Ishikawa (cell line): ENCODE measurements at regions not wholly inside any gene's neighbourhood (a gene's known extent, or its start where the extent isn't known, plus 50 kb on each side); places are given as distances from the start of the nearest gene placed in this dataset.

Source experiments
- CEBPB ChIP-seq: IDR thresholded peaks from 2 replicates; pipeline ENCODE4 v1.6.1; 2012
- CREB1 ChIP-seq: IDR thresholded peaks from 2 replicates; pipeline ENCODE4 v1.6.1; 2012; ENCODE audit warnings: low read depth
- EGR1 ChIP-seq: IDR thresholded peaks from 2 replicates; pipeline ENCODE4 v1.6.1; 2012
- EP300 ChIP-seq: IDR thresholded peaks from 2 replicates; pipeline ENCODE4 v1.6.1; 2012; ENCODE audit warnings: borderline replicate concordance
- FOXM1 ChIP-seq: IDR thresholded peaks from 2 replicates; pipeline ENCODE4 v1.6.1; 2012; ENCODE audit warnings: low read depth, borderline replicate concordance
- NFIC ChIP-seq: IDR thresholded peaks from 2 replicates; pipeline ENCODE4 v1.6.1; 2012
- RAD21 ChIP-seq: IDR thresholded peaks from 2 replicates; pipeline ENCODE4 v1.6.1; 2012; ENCODE audit warnings: low read depth
- TAF1 ChIP-seq: IDR thresholded peaks from 2 replicates; pipeline ENCODE4 v1.6.1; 2012; ENCODE audit warnings: low read depth, mild to moderate bottlenecking
- TCF12 ChIP-seq: IDR thresholded peaks from 2 replicates; pipeline ENCODE4 v1.6.1; 2012; ENCODE audit warnings: low read depth
- TEAD4 ChIP-seq: IDR thresholded peaks from 2 replicates; pipeline ENCODE4 v1.6.1; 2012
- YY1 ChIP-seq: IDR thresholded peaks from 2 replicates; pipeline ENCODE4 v1.6.1; 2012; ENCODE audit warnings: low read depth
- ZBTB7A ChIP-seq: IDR thresholded peaks from 2 replicates; pipeline ENCODE4 v1.6.1; 2012; ENCODE audit warnings: low read depth
- TF ChIP-seq, protein P1 (sequence below): IDR thresholded peaks from 2 replicates; pipeline ENCODE4 v1.6.1; 2012
- TF ChIP-seq, protein P2 (sequence below): IDR thresholded peaks from 2 replicates; pipeline ENCODE4 v1.6.1; 2012
- TF ChIP-seq, protein P3 (sequence below): IDR thresholded peaks from 2 replicates; pipeline ENCODE4 v1.6.1; 2012; ENCODE audit warnings: low read depth, mild to moderate bottlenecking

DNA sequence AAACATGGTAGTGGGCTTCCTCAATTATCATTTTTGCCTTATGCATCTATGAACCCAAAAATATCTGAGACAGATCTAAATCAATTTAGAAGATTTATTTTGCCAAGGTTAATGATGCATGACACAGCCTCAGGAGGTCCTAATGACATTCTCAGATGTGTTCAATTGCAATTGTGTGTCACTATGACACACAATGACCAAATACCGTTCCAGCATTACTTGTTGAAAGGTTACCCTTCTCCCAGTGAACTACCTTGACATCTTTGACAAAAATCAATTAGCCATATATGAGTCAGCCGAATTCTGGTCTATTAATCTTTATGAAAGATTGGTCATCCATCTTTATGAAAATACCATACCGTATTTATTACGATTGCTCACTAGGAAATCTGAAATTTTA is 592.5 kb upstream of the GJE1 start:
- TF ChIP-seq ZBTB7A (no peak), EGR1 (no peak), CEBPB (peak; percentile 52; the same call in 1 of the 2 replicates), TCF12 (peak; percentile 96), NFIC (peak; percentile 88), EP300 (peak; percentile 96), TAF1 (no peak), RAD21 (peak; percentile 16; the same call in 1 of the 2 replicates), CREB1 (peak; percentile 66), YY1 (no peak), TEAD4 (peak; percentile 90), FOXM1 (peak; percentile 88)
- TF ChIP-seq, protein P1, sequence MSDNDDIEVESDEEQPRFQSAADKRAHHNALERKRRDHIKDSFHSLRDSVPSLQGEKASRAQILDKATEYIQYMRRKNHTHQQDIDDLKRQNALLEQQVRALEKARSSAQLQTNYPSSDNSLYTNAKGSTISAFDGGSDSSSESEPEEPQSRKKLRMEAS = 0 out of 2 replicates have a peak, but pooled peaks have one; percentile 21
- TF ChIP-seq, protein P2, sequence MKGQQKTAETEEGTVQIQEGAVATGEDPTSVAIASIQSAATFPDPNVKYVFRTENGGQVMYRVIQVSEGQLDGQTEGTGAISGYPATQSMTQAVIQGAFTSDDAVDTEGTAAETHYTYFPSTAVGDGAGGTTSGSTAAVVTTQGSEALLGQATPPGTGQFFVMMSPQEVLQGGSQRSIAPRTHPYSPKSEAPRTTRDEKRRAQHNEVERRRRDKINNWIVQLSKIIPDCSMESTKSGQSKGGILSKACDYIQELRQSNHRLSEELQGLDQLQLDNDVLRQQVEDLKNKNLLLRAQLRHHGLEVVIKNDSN = no peak
- TF ChIP-seq, protein P3, sequence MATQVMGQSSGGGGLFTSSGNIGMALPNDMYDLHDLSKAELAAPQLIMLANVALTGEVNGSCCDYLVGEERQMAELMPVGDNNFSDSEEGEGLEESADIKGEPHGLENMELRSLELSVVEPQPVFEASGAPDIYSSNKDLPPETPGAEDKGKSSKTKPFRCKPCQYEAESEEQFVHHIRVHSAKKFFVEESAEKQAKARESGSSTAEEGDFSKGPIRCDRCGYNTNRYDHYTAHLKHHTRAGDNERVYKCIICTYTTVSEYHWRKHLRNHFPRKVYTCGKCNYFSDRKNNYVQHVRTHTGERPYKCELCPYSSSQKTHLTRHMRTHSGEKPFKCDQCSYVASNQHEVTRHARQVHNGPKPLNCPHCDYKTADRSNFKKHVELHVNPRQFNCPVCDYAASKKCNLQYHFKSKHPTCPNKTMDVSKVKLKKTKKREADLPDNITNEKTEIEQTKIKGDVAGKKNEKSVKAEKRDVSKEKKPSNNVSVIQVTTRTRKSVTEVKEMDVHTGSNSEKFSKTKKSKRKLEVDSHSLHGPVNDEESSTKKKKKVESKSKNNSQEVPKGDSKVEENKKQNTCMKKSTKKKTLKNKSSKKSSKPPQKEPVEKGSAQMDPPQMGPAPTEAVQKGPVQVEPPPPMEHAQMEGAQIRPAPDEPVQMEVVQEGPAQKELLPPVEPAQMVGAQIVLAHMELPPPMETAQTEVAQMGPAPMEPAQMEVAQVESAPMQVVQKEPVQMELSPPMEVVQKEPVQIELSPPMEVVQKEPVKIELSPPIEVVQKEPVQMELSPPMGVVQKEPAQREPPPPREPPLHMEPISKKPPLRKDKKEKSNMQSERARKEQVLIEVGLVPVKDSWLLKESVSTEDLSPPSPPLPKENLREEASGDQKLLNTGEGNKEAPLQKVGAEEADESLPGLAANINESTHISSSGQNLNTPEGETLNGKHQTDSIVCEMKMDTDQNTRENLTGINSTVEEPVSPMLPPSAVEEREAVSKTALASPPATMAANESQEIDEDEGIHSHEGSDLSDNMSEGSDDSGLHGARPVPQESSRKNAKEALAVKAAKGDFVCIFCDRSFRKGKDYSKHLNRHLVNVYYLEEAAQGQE = no peak

DNA sequence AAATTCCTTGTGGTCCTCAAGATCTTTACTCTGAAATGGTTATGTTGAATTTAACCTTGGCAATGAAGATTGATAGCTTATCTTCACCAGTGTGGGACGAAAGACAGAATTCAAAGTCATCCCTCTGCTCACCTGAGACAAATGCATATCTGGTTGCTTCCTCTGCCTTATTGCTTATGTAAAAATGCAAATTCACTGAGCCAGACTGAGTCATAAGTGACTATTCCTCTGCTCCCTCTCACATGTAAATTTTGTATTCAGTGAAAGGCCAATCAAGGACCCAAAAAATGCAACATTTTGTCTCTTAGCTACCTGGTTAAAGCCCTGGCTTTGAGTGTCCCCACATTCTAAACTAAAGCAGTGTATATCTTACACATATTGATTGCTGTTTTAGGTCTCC is 593.1 kb upstream of the GJE1 start:
- TF ChIP-seq TAF1 (no peak), NFIC (no peak), FOXM1 (no peak)
- TF ChIP-seq, protein P1 = no peak

DNA sequence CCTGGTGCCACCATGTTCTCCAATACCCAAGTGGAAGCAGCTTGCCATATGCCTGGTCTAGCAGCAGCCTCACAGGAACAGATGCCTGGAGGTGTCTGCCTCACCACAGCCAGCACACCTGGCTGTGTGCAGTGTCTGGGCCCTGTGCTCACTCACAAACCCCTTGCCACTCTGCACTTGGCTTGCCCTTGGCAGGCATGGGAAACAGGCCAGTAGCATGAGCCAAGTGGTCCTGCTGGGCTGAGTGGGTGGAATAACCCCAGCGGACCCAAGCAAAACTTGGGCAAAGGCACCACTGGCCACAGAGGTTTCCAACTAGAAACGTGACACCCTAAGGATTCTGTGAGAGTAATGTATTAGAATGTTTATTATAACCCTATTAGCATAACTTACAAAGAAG is 600.5 kb upstream of the GJE1 start:
- TF ChIP-seq NFIC = no peak
- TF ChIP-seq EGR1 = peak; percentile 73
- TF ChIP-seq, protein P3 = no peak
- TF ChIP-seq RAD21 = no peak
- no peak for TF ChIP-seq FOXM1
- TF ChIP-seq CREB1 = no peak
- TF ChIP-seq EP300 = no peak
- TF ChIP-seq, protein P2 = no peak
- TF ChIP-seq CEBPB = no peak

DNA sequence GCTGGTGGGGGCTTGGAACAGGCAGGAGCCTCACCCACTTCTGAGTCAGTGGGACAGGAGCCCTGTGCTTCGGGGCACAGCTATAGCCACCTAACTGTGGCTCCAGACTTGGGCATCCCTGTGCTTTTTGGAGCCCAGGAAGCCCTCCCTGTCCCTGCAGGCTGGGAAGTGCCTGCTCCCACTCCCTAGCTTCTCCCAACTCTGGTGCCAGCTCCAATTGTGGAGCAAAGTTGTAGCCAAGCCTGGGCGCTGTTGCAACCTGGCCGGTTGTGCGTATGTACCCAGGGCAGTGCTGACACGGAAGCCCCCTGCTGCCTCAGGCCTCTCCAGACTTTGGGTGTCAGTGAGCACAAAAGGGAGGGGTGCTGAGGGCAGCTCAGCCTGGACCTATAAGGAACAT is 601.7 kb upstream of the GJE1 start:
- TF ChIP-seq TAF1 (no peak), RAD21 (no peak), TCF12 (no peak), NFIC (no peak), EGR1 (no peak), FOXM1 (no peak), CREB1 (no peak), EP300 (no peak), TEAD4 (no peak), YY1 (no peak), CEBPB (no peak), ZBTB7A (no peak)
- TF ChIP-seq, protein P2 = no peak
- TF ChIP-seq, protein P3 = no peak
- TF ChIP-seq, protein P1 = no peak
